H1 (cell line): ENCODE measurements at regions not wholly inside any gene's neighbourhood (a gene's known extent, or its start where the extent isn't known, plus 50 kb on each side); places are given as distances from the start of the nearest gene placed in this dataset.

ENCODE experiments used
- CTCF ChIA-PET: fragments of 300-600 bp; sonication (Branson Sonifier 250); formaldehyde crosslinking; loops from one replicate; lab custom pipeline; 2021; ENCODE audit not compliant: partially characterized antibody; lab: Charles Lee
- POLR2A ChIA-PET: fragments of 300-600 bp; sonication (Branson Sonifier 250); formaldehyde crosslinking; loops from one replicate; lab custom pipeline; 2021; ENCODE audit warnings: inconsistent platforms; ENCODE audit not compliant: partially characterized antibody; lab: Charles Lee
- DNase-seq, 2 experiments: peaks; one replicate each; pipeline versions ENCODE4 v3.0.0 to v3.0.0-alpha.2; 2010 to 2022; ENCODE audit warnings: low spot score in 2 of 2, low read depth in 1 of 2, mixed read lengths in 1 of 2
- FAIRE-seq: peaks from 2 replicates; lab custom pipeline; 2011; peaks lifted over from hg19 to GRCh38; lab: Jason Lieb, UNC
- H2AFZ ChIP-seq: 2 replicates; pipeline ENCODE4 v1.8.1; 2012; ENCODE audit warnings: low read length, inconsistent platforms
- H2AK5ac ChIP-seq: 2 replicates; pipeline ENCODE4 v1.6.1; 2013; ENCODE audit warnings: low read depth, low read length
- H2BK120ac ChIP-seq: replicated peaks from 2 replicates; pipeline ENCODE3; 2013; ENCODE audit warnings: low read depth, low read length, inconsistent platforms
- H2BK12ac ChIP-seq: 2 replicates; pipeline ENCODE4 v1.6.1; 2013; ENCODE audit warnings: low read depth, low read length
- H2BK15ac ChIP-seq: 2 replicates; pipeline ENCODE4 v1.6.1; 2013; ENCODE audit warnings: low read length
- H2BK20ac ChIP-seq: 2 replicates; pipeline ENCODE4 v1.6.1; 2013; ENCODE audit warnings: low read length
- H2BK5ac ChIP-seq: 2 replicates; pipeline ENCODE4 v1.6.1; 2013; ENCODE audit warnings: low read depth, low read length
- H3K14ac ChIP-seq: 2 replicates; pipeline ENCODE4 v1.6.1; 2013; ENCODE audit warnings: inconsistent platforms; ENCODE audit not compliant: insufficient read length
- H3K18ac ChIP-seq: 2 replicates; pipeline ENCODE4 v1.6.1; 2013; ENCODE audit warnings: low read length; ENCODE audit errors: extremely low read depth
- H3K23ac ChIP-seq: 2 replicates; pipeline ENCODE4 v1.6.1; 2013; ENCODE audit warnings: inconsistent platforms; ENCODE audit not compliant: insufficient read length
- H3K23me2 ChIP-seq: 2 replicates; pipeline ENCODE4 v1.6.1; 2013; ENCODE audit warnings: low read depth, low read length
- H3K27ac ChIP-seq: 2 replicates; pipeline ENCODE4 v1.6.1; 2011; ENCODE audit warnings: low read depth, low read length, inconsistent platforms
- H3K27me3 ChIP-seq, 4 experiments: replicated peaks in 1 of 4; 1 replicate in 1 of 4; 2 replicates in 3 of 4; pipeline versions ENCODE4 v1.6.1 to v1.8.1; 2011 to 2013; ENCODE audit warnings: low read length in 3 of 4, mild to moderate bottlenecking in 3 of 4, inconsistent platforms in 2 of 4, mixed read lengths in 2 of 4, moderate library complexity in 1 of 4; ENCODE audit not compliant: control insufficient read depth in 3 of 4, insufficient read depth in 3 of 4; ENCODE audit errors: extremely low read depth in 1 of 4
- H3K36me3 ChIP-seq, 4 experiments: 2 replicates each; pipeline versions ENCODE4 v1.6.1 to v1.8.1; 2011 to 2013; ENCODE audit warnings: mild to moderate bottlenecking in 4 of 4, low read length in 3 of 4, moderate library complexity in 2 of 4, control low read depth in 1 of 4, inconsistent platforms in 1 of 4; ENCODE audit not compliant: insufficient read depth in 4 of 4, control insufficient read depth in 2 of 4
- H3K4ac ChIP-seq: replicated peaks from 2 replicates; pipeline ENCODE3; 2013; ENCODE audit warnings: low read length, low read depth, mixed read lengths, inconsistent platforms; ENCODE audit not compliant: insufficient read length
- H3K4me1 ChIP-seq, 4 experiments: replicated peaks in 1 of 4; 1 replicate in 1 of 4; 2 replicates in 3 of 4; pipeline versions ENCODE4 v1.6.1 to v1.8.1; 2011 to 2013; ENCODE audit warnings: low read length in 3 of 4, inconsistent platforms in 2 of 4, mixed read lengths in 1 of 4; ENCODE audit not compliant: insufficient read depth in 4 of 4, control insufficient read depth in 3 of 4
- H3K4me2 ChIP-seq, 2 experiments: 2 replicates each; pipeline versions ENCODE4 v1.6.1 to v1.8.1; 2011 to 2013; ENCODE audit warnings: low read depth in 2 of 2, low read length in 2 of 2, control low read depth in 1 of 2, inconsistent platforms in 1 of 2, mild to moderate bottlenecking in 1 of 2; ENCODE audit not compliant: insufficient read depth in 1 of 2
- H3K4me3 ChIP-seq, 4 experiments: fragments of 200-600, 300-600 bp in 1 of 4; sonication (generic), shearing (Covaris generic), sonication (Bioruptor Twin) in 1 of 4; 2 replicates each; pipeline versions ENCODE4 v1.5.1 to v1.8.1; 2011 to 2016; ENCODE audit warnings: low read length in 4 of 4, low read depth in 3 of 4, control low read depth in 2 of 4, inconsistent platforms in 2 of 4, mild to moderate bottlenecking in 2 of 4, mixed read lengths in 1 of 4, moderate library complexity in 1 of 4; ENCODE audit not compliant: insufficient read depth in 2 of 4; ENCODE audit errors: extremely low read depth in 1 of 4
- H3K56ac ChIP-seq: replicated peaks from 2 replicates; pipeline ENCODE3; 2013; ENCODE audit warnings: low read depth, mild to moderate bottlenecking, mixed read lengths, low read length, inconsistent platforms; ENCODE audit not compliant: insufficient read length
- H3K79me1 ChIP-seq: 2 replicates; pipeline ENCODE4 v1.6.1; 2013; ENCODE audit warnings: low read depth, low read length, control low read depth
- H3K79me2 ChIP-seq, 2 experiments: 2 replicates each; pipeline versions ENCODE4 v1.6.1 to v1.8.1; 2012 to 2013; ENCODE audit warnings: low read length in 2 of 2, mild to moderate bottlenecking in 2 of 2, inconsistent platforms in 1 of 2; ENCODE audit not compliant: insufficient read depth in 2 of 2, control insufficient read depth in 1 of 2
- H3K9ac ChIP-seq, 4 experiments: replicated peaks in 1 of 4; 1 replicate in 1 of 4; 2 replicates in 3 of 4; pipeline versions ENCODE4 v1.6.1 to v1.8.1; 2011 to 2013; ENCODE audit warnings: low read depth in 3 of 4, low read length in 3 of 4, control low read depth in 2 of 4, mild to moderate bottlenecking in 2 of 4, moderate library complexity in 2 of 4, inconsistent platforms in 1 of 4; ENCODE audit errors: extremely low read depth in 1 of 4
- H3K9me3 ChIP-seq, 2 experiments: 2 replicates each; pipeline versions ENCODE4 v1.6.1 to v1.8.1; 2012 to 2013; ENCODE audit warnings: mild to moderate bottlenecking in 2 of 2, moderate library complexity in 2 of 2, control low read depth in 1 of 2, inconsistent platforms in 1 of 2, low read depth in 1 of 2, low read length in 1 of 2, mixed read lengths in 1 of 2; ENCODE audit not compliant: insufficient read depth in 2 of 2
- H4K20me1 ChIP-seq, 2 experiments: replicated peaks in 1 of 2; 2 replicates each; pipeline versions ENCODE3 to v1.8.1; 2011 to 2013; ENCODE audit warnings: inconsistent platforms in 2 of 2, low read length in 2 of 2, mild to moderate bottlenecking in 1 of 2; ENCODE audit not compliant: insufficient read depth in 2 of 2, control insufficient read depth in 1 of 2
- H4K5ac ChIP-seq: 2 replicates; pipeline ENCODE4 v1.6.1; 2013; ENCODE audit warnings: low read length, low read depth, mixed read lengths, inconsistent platforms; ENCODE audit not compliant: insufficient read length
- H4K8ac ChIP-seq: 2 replicates; pipeline ENCODE4 v1.8.0; 2013; ENCODE audit warnings: mild to moderate bottlenecking, moderate library complexity, low read length, inconsistent platforms; ENCODE audit not compliant: insufficient read depth; ENCODE audit errors: extremely low read depth
- H4K91ac ChIP-seq: replicated peaks from 2 replicates; pipeline ENCODE3; 2013; ENCODE audit warnings: low read length, mixed read lengths, inconsistent platforms; ENCODE audit not compliant: insufficient read length
- HDAC2 ChIP-seq, 2 experiments: fragments of 300-600 bp in 1 of 2; sonication (generic) in 1 of 2; IDR thresholded peaks; 2 replicates each; pipeline ENCODE4 v1.6.1; 2011 to 2012; ENCODE audit warnings: low read depth in 2 of 2, low read length in 2 of 2, mild to moderate bottlenecking in 2 of 2, moderate library complexity in 2 of 2, borderline replicate concordance in 1 of 2, inconsistent platforms in 1 of 2
- WGBS, 2 experiments: shearing (Covaris generic) in 1 of 2; methylation state at CpG; one replicate each; pipeline versions ENCODE4 v1.1.6 to v1.1.7; 2013 to 2015; ENCODE audit warnings: low lambda C conversion rate in 2 of 2, mixed read lengths in 2 of 2, inconsistent platforms in 1 of 2, low coverage in 1 of 2, missing lambda C conversion rate in 1 of 2; ENCODE audit not compliant: insufficient replicate concordance in 2 of 2, insufficient coverage in 1 of 2, insufficient read length in 1 of 2; ENCODE audit errors: extremely low coverage in 1 of 2, missing lambda C conversion rate in 1 of 2; 5-methylcytosine and 5-hydroxymethylcytosine counted together

DNA sequence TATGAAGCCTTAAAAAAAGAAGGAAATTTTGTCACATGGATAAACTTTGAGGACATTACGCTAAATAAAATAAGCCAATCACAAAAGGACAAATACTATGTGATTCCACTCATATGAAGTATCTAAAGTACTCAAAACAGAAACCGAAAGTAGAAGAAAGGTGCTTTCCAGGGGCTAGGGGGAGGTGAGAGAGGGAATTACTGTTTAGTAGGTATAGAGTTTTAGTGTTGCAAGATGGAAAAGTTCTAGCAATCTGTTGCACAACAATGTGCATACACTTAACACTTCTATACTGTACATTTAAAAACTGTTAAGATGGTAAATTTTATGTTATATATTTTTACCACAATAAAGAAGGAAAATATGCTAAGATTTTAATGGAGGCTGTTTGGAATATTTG is 83.0 kb downstream of the POLR1D start:
- Histone ChIP-seq H3K27me3 (no peaks in the 10 kb centered on the region), H3K4me3 (no peak overlapping the region), H3K9me3 (peaks cover 3 to 4% of the 10 kb centered on the region in 2 experiments; a peak in 2 of 4 replicates), H4K8ac (no peak overlapping the region), H2BK20ac (no peak overlapping the region), H3K56ac (no peak overlapping the region), H3K14ac (no peak overlapping the region), H3K4me2 (no peak overlapping the region), H3K79me1 (no peaks in the 10 kb centered on the region), H2BK5ac (no peak overlapping the region), H3K9ac (no peak overlapping the region), H2BK15ac (no peak overlapping the region), H2BK12ac (no peak overlapping the region), H3K4ac (no peak overlapping the region), H2AFZ (no peak overlapping the region), H4K91ac (no peak overlapping the region), H3K79me2 (no peaks in the 10 kb centered on the region), H3K36me3 (no peaks in the 10 kb centered on the region), H3K27ac (no peak overlapping the region), H3K4me1 (peaks cover 0 to 4% (median under 1%) of the 10 kb centered on the region in 4 experiments; a peak in 1 of 7 replicates), H3K23ac (no peak overlapping the region), H4K20me1 (no peaks in the 10 kb centered on the region), H4K5ac (no peak overlapping the region), H2AK5ac (no peak overlapping the region), H2BK120ac (no peak overlapping the region), H3K23me2 (no peaks in the 10 kb centered on the region), H3K18ac (no peak overlapping the region)
- DNase-seq, result no peak
- CTCF ChIA-PET, result no interaction called here
- 98% methylated on average over 2 of the region's 2 CpGs; no CpG with 5 or more reads in 1 of the 2 experiments for WGBS, 2 experiments
- FAIRE-seq, result no peak
- POLR2A ChIA-PET, result no interaction called here
- no peak for TF ChIP-seq HDAC2 (IDR thresholded peaks at IDR 0.05; ENCODE audit: borderline replicate concordance in 1 of 2, low read depth in 2 of 2, low read length in 2 of 2)
